ENCODE measurements at regions not wholly inside any gene's neighbourhood (a gene's known extent, or its start where the extent isn't known, plus 50 kb on each side); places are given as distances from the start of the nearest gene placed in this dataset.

DNA sequence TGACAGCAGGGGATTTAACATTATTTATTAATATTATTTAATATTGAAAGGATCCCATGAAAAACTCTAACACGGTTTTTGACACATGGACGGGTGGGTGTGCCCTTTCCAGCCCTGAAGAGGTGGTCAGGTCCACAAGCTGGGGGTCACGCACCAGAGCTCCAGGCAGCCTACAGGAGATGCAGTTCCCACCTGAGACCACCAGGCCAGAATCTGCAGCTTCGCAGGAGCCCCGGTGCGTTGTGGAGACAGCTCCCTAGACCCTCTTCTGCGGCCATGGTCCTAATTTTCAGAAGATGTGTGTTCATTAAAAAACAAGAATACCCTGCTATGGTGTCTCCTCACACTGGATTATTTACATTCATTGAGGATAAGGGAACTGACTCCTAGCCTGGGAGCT lies 331.1 kb downstream of the C16orf95 start:
- H3K4me2 ChIP-seq (ENCODE audit: low read length), result no peak overlapping the region
- H3K9me2 ChIP-seq (ENCODE audit: insufficient read depth, low read length), result no peaks in the 10 kb centered on the region
- no peak overlapping the region for H3K27ac ChIP-seq (ENCODE audit: low read depth, low read length, poor library complexity, severe bottlenecking)
- H3K4me3 ChIP-seq (ENCODE audit: low read depth, low read length, poor library complexity, severe bottlenecking), result no peak overlapping the region
- BruUV-seq (replicated peaks), result no TSS peak
- no peak for DNase-seq (ENCODE audit: low spot score)
- no peaks in the 10 kb centered on the region for H3K79me2 ChIP-seq (ENCODE audit: insufficient read depth, low read depth, low read length)
- no peaks in the 10 kb centered on the region for H4K20me1 ChIP-seq (ENCODE audit: insufficient read depth, low read length)
- CTCF ChIA-PET (ENCODE audit: unreplicated experiment), result no interaction called here
- H3K9me3 ChIP-seq (ENCODE audit: low read length), result no peaks in the 10 kb centered on the region
- TF ChIP-seq EZH2phosphoT487 (IDR thresholded peaks at IDR 0.05; ENCODE audit: borderline replicate concordance, low read depth, low read length) (no peak), CTCF (conservative IDR thresholded peaks at IDR 0.05; ENCODE audit: low read length) (no peak)
- H3K4me1 ChIP-seq (ENCODE audit: insufficient read depth, low read length, poor library complexity, severe bottlenecking), result no peaks in the 10 kb centered on the region
- no peaks in the 10 kb centered on the region for H3K36me3 ChIP-seq (ENCODE audit: insufficient read depth, low read length)
- no peak overlapping the region for H2AFZ ChIP-seq (ENCODE audit: low read length)
- intact Hi-C loops (cut with micrococcal nuclease; ENCODE audit: unreplicated experiment), result no loop called here
- POLR2A ChIA-PET, result no interaction called here

GRCh38 chr16:86986809-86987487 lies 330.2 kb downstream of the C16orf95 start:
- no peaks in the 10 kb centered on the region for H4K20me1 ChIP-seq (ENCODE audit: insufficient read depth, low read length)
- TF ChIP-seq CTCF (conservative IDR thresholded peaks at IDR 0.05; ENCODE audit: low read length), result no peak
- TF ChIP-seq EZH2phosphoT487 (IDR thresholded peaks at IDR 0.05; ENCODE audit: borderline replicate concordance, low read depth, low read length), result no peak
- no peaks in the 10 kb centered on the region for H3K4me1 ChIP-seq (ENCODE audit: insufficient read depth, low read length, poor library complexity, severe bottlenecking)
- no peak overlapping the region for H2AFZ ChIP-seq (ENCODE audit: low read length)
- no peaks in the 10 kb centered on the region for H3K36me3 ChIP-seq (ENCODE audit: insufficient read depth, low read length)
- H3K27ac ChIP-seq (ENCODE audit: low read depth, low read length, poor library complexity, severe bottlenecking), result no peak overlapping the region
- H3K79me2 ChIP-seq (ENCODE audit: insufficient read depth, low read depth, low read length), result no peaks in the 10 kb centered on the region
- no peaks in the 10 kb centered on the region for H3K9me3 ChIP-seq (ENCODE audit: low read length)
- no peak for DNase-seq (ENCODE audit: low spot score)
- ChIA-PET POLR2A (no interaction called here), CTCF (ENCODE audit: unreplicated experiment) (no interaction called here)
- no peaks in the 10 kb centered on the region for H3K9me2 ChIP-seq (ENCODE audit: insufficient read depth, low read length)
- no peak overlapping the region for H3K4me3 ChIP-seq (ENCODE audit: low read depth, low read length, poor library complexity, severe bottlenecking)
- intact Hi-C loops (cut with micrococcal nuclease; ENCODE audit: unreplicated experiment), result no loop called here
- no peak overlapping the region for H3K4me2 ChIP-seq (ENCODE audit: low read length)
- BruUV-seq (replicated peaks), result no TSS peak

- H3K79me2 ChIP-seq (ENCODE audit: insufficient read depth, low read depth, low read length), result no peaks in the 10 kb centered on the region
- ChIA-PET POLR2A (no interaction called here), CTCF (ENCODE audit: unreplicated experiment) (no interaction called here)
- H4K20me1 ChIP-seq (ENCODE audit: insufficient read depth, low read length), result no peaks in the 10 kb centered on the region
- TF ChIP-seq EZH2phosphoT487 (IDR thresholded peaks at IDR 0.05; ENCODE audit: borderline replicate concordance, low read depth, low read length), result no peak
- TF ChIP-seq CTCF (conservative IDR thresholded peaks at IDR 0.05; ENCODE audit: low read length), result no peak
- no peak overlapping the region for H3K4me3 ChIP-seq (ENCODE audit: low read depth, low read length, poor library complexity, severe bottlenecking)
- no peak overlapping the region for H3K27ac ChIP-seq (ENCODE audit: low read depth, low read length, poor library complexity, severe bottlenecking)
- DNase-seq (ENCODE audit: low spot score), result no peak
- H3K36me3 ChIP-seq (ENCODE audit: insufficient read depth, low read length), result no peaks in the 10 kb centered on the region
- intact Hi-C loops (cut with micrococcal nuclease; ENCODE audit: unreplicated experiment), result no loop called here
- no peak overlapping the region for H3K4me2 ChIP-seq (ENCODE audit: low read length)
- H2AFZ ChIP-seq (ENCODE audit: low read length), result no peak overlapping the region
- H3K9me3 ChIP-seq (ENCODE audit: low read length), result no peaks in the 10 kb centered on the region
- H3K4me1 ChIP-seq (ENCODE audit: insufficient read depth, low read length, poor library complexity, severe bottlenecking), result no peaks in the 10 kb centered on the region
- BruUV-seq (replicated peaks), result no TSS peak
- no peaks in the 10 kb centered on the region for H3K9me2 ChIP-seq (ENCODE audit: insufficient read depth, low read length)
Measured at GRCh38 chr16:86987746-86988670, 329.2 kb downstream of the C16orf95 start.

Data from OCI-LY7 (cell line).